Nephron progenitor cell (in vitro differentiated cells): ENCODE measurements at regions not wholly inside any gene's neighbourhood (a gene's known extent, or its start where the extent isn't known, plus 50 kb on each side); places are given as distances from the start of the nearest gene placed in this dataset.

Experiments
- DNase-seq: peaks from one replicate; pipeline ENCODE4 v3.0.0; 2021
- H3K27ac Mint-ChIP-seq: 2 replicates; pipeline ENCODE4 v1.8.0; 2021; ENCODE audit warnings: mild to moderate bottlenecking, moderate library complexity, mixed read lengths
- H3K27me3 Mint-ChIP-seq: 2 replicates; pipeline ENCODE4 v1.8.0; 2021; ENCODE audit warnings: mild to moderate bottlenecking, low read depth, mixed read lengths; ENCODE audit not compliant: poor library complexity
- H3K36me3 Mint-ChIP-seq: 2 replicates; pipeline ENCODE4 v1.8.0; 2021; ENCODE audit warnings: low read depth, mixed read lengths
- H3K4me1 Mint-ChIP-seq: 2 replicates; pipeline ENCODE4 v1.8.0; 2021; ENCODE audit warnings: mixed read lengths
- H3K4me3 Mint-ChIP-seq: 2 replicates; pipeline ENCODE4 v1.8.0; 2021; ENCODE audit warnings: mild to moderate bottlenecking, moderate library complexity, mixed read lengths
- H3K9me3 Mint-ChIP-seq: 2 replicates; pipeline ENCODE4 v1.8.0; 2021; ENCODE audit warnings: mild to moderate bottlenecking, moderate library complexity, mixed read lengths
- CTCF ChIP-seq: fragments of 200-600 bp; sonication (generic); IDR thresholded peaks from 2 replicates; pipeline ENCODE4 v1.5.0; 2021; ENCODE audit warnings: antibody characterized with exemption

- TF ChIP-seq CTCF, result no peak
- peaks cover 4% of the 10 kb centered on the region for H3K4me1 Mint-ChIP-seq
- no peak overlapping the region for H3K27ac Mint-ChIP-seq
- DNase-seq, result no peak
- H3K27me3 Mint-ChIP-seq, result peaks cover 8% of the 10 kb centered on the region
- H3K4me3 Mint-ChIP-seq, result no peak overlapping the region
- H3K9me3 Mint-ChIP-seq, result peaks cover 38% of the 10 kb centered on the region
- no peaks in the 10 kb centered on the region for H3K36me3 Mint-ChIP-seq
These were observed 67.1 kb upstream of the PIK3CG start for GRCh38 chr7:106797937-106798336.

GRCh38 chr7:106802589-106802988 lies 62.5 kb upstream of the PIK3CG start:
- Mint-ChIP-seq H3K9me3 (peaks cover 29% of the 10 kb centered on the region), H3K4me1 (peaks cover 20% of the 10 kb centered on the region), H3K36me3 (no peaks in the 10 kb centered on the region), H3K27me3 (peaks cover 4% of the 10 kb centered on the region), H3K4me3 (no peak overlapping the region), H3K27ac (no peak overlapping the region)
- TF ChIP-seq CTCF, result no peak
- DNase-seq, result no peak

GRCh38 chr7:106806556-106806955 lies 58.5 kb upstream of the PIK3CG start:
- H3K4me1 Mint-ChIP-seq, result peaks cover 20% of the 10 kb centered on the region
- no peak for DNase-seq
- peaks cover 5% of the 10 kb centered on the region for H3K9me3 Mint-ChIP-seq
- peaks cover 7% of the 10 kb centered on the region for H3K27me3 Mint-ChIP-seq
- no peak for TF ChIP-seq CTCF
- H3K4me3 Mint-ChIP-seq, result no peak overlapping the region
- no peak overlapping the region for H3K27ac Mint-ChIP-seq
- no peaks in the 10 kb centered on the region for H3K36me3 Mint-ChIP-seq

GRCh38 chr7:106807474-106807873 lies 57.6 kb upstream of the PIK3CG start:
- H3K4me3 Mint-ChIP-seq, result no peak overlapping the region

GRCh38 chr7:106808967-106809635 lies 56.0 kb upstream of the PIK3CG start:
- H3K27me3 Mint-ChIP-seq, result peaks cover 8% of the 10 kb centered on the region
- H3K27ac Mint-ChIP-seq, result no peak overlapping the region
- H3K4me3 Mint-ChIP-seq, result no peak overlapping the region
- no peaks in the 10 kb centered on the region for H3K36me3 Mint-ChIP-seq
- peaks cover 20% of the 10 kb centered on the region for H3K4me1 Mint-ChIP-seq
- DNase-seq, result no peak
- peaks cover 5% of the 10 kb centered on the region for H3K9me3 Mint-ChIP-seq
- no peak for TF ChIP-seq CTCF

More at GRCh38 chr7:106807474-106807873, 57.6 kb upstream of the PIK3CG start:
- Mint-ChIP-seq H3K27me3 (peaks cover 7% of the 10 kb centered on the region), H3K27ac (no peak overlapping the region), H3K9me3 (peaks cover 5% of the 10 kb centered on the region), H3K36me3 (no peaks in the 10 kb centered on the region), H3K4me1 (peaks cover 20% of the 10 kb centered on the region)
- DNase-seq, result no peak
- TF ChIP-seq CTCF, result no peak

GRCh38 chr7:106811472-106811871 lies 53.6 kb upstream of the PIK3CG start:
- peaks cover 5% of the 10 kb centered on the region for H3K9me3 Mint-ChIP-seq
- no peak for TF ChIP-seq CTCF
- no peak overlapping the region for H3K27ac Mint-ChIP-seq
- peaks cover 16% of the 10 kb centered on the region for H3K4me1 Mint-ChIP-seq
- no peaks in the 10 kb centered on the region for H3K36me3 Mint-ChIP-seq
- peaks cover 10% of the 10 kb centered on the region for H3K27me3 Mint-ChIP-seq
- no peak for DNase-seq
- H3K4me3 Mint-ChIP-seq, result no peak overlapping the region
